ENCODE measurements at regions not wholly inside any gene's neighbourhood (a gene's known extent, or its start where the extent isn't known, plus 50 kb on each side); places are given as distances from the start of the nearest gene placed in this dataset.

DNA sequence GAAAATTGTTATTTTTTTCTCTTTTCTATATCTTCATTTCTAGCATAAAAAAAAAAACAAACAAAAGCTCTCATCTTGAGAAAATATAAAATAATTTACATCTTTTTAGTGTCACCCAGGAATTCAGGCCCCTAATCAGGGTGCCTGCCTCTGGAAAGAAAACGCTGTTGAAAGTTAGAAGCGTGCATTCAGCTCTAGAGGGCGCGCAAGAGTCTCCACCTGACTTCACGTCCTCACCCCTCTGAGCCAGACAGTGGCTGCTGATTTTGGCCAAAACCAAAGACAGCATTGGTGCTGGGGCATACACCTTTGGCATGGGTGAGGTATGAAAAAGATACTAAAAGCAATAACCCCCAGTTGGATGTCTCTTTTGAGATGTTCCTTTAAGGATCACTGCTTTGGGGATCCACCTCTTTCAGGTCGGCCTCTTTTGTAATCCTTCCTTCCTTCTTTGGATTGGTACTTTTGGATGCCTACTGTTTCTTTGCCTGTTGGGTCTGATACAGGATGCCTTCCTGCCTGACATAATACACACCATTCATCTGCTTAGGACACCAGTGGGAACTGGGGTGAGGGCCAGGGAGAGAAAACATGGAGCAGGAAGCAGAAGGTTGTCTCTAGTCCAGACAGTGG lies 77.6 kb upstream of the CHRM3 start:
- H3K4me3 ChIP-seq: no peak overlapping the region
- H3K36me3 ChIP-seq: no peaks in the 10 kb centered on the region
- no peaks in the 10 kb centered on the region for H3K9me3 ChIP-seq
- H3K27me3 ChIP-seq: no peaks in the 10 kb centered on the region
- no peaks in the 10 kb centered on the region for H3K4me1 ChIP-seq
- H3K27ac ChIP-seq: no peak overlapping the region
- no peak for DNase-seq (ENCODE audit: extremely low spot score in 2 of 2)
- no peak for TF ChIP-seq POLR2A (IDR thresholded peaks at IDR 0.05)
- no peak for TF ChIP-seq POLR2AphosphoS5 (IDR thresholded peaks at IDR 0.05; ENCODE audit: insufficient read depth in 1 of 2, low read depth in 1 of 2)
- TF ChIP-seq, protein P1, sequence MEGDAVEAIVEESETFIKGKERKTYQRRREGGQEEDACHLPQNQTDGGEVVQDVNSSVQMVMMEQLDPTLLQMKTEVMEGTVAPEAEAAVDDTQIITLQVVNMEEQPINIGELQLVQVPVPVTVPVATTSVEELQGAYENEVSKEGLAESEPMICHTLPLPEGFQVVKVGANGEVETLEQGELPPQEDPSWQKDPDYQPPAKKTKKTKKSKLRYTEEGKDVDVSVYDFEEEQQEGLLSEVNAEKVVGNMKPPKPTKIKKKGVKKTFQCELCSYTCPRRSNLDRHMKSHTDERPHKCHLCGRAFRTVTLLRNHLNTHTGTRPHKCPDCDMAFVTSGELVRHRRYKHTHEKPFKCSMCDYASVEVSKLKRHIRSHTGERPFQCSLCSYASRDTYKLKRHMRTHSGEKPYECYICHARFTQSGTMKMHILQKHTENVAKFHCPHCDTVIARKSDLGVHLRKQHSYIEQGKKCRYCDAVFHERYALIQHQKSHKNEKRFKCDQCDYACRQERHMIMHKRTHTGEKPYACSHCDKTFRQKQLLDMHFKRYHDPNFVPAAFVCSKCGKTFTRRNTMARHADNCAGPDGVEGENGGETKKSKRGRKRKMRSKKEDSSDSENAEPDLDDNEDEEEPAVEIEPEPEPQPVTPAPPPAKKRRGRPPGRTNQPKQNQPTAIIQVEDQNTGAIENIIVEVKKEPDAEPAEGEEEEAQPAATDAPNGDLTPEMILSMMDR (IDR thresholded peaks at IDR 0.05): no peak
- intact Hi-C loops (cut with DNase I): no loop called here

DNA sequence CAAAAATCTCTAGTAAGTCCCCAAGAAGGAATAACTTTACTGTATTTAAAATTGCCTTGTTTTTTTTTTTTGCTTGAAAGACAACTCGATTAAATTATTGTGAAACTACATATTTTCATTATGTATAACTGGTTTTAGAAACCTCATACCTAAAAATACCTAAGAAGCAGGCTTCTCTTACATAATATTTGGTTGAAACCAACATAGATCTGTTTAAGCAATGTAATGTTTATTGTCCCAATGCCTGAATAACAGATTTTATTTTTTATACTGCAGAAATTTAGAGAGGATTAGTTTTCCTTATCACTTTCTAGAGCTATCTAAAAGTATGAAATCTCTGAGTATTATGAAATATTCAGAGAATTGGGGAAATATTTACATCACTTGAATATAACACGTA lies 78.5 kb upstream of the CHRM3 start:
- no peak for DNase-seq (ENCODE audit: extremely low spot score in 2 of 2)
- intact Hi-C loops (cut with DNase I): no loop called here
- H3K36me3 ChIP-seq: no peaks in the 10 kb centered on the region
- no peak overlapping the region for H3K4me3 ChIP-seq
- no peak overlapping the region for H3K27ac ChIP-seq
- no peaks in the 10 kb centered on the region for H3K9me3 ChIP-seq
- H3K27me3 ChIP-seq: no peaks in the 10 kb centered on the region
- TF ChIP-seq POLR2AphosphoS5 (IDR thresholded peaks at IDR 0.05; ENCODE audit: insufficient read depth in 1 of 2, low read depth in 1 of 2): no peak
- TF ChIP-seq, protein P1 (IDR thresholded peaks at IDR 0.05): no peak
- no peak for TF ChIP-seq POLR2A (IDR thresholded peaks at IDR 0.05)
- H3K4me1 ChIP-seq: no peaks in the 10 kb centered on the region

DNA sequence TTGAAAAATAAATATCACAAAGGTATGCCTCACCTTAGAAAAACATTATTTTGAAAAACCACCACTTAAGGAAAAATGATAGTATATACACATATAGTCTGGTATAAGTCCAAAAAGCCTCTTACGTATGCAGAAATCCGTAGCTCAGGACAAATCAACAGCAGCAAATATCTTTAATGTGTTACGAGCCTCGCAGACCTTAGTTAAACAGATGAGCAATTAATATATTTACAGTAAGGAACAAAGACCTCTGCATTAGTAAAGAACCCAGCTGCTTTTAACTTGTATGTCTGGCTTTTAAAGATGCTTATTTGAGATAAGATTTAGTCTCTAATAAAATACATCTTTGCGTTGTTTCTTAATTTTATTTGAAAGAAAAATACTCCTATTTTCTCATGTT lies 79.9 kb upstream of the CHRM3 start:
- Histone ChIP-seq H3K36me3 (no peaks in the 10 kb centered on the region), H3K4me3 (no peak overlapping the region), H3K27me3 (no peaks in the 10 kb centered on the region), H3K9me3 (no peaks in the 10 kb centered on the region), H3K27ac (no peak overlapping the region), H3K4me1 (no peaks in the 10 kb centered on the region)
- DNase-seq (ENCODE audit: extremely low spot score in 2 of 2): no peak
- TF ChIP-seq POLR2A (IDR thresholded peaks at IDR 0.05) (no peak), POLR2AphosphoS5 (IDR thresholded peaks at IDR 0.05; ENCODE audit: insufficient read depth in 1 of 2, low read depth in 1 of 2) (no peak)
- TF ChIP-seq, protein P1 (IDR thresholded peaks at IDR 0.05): no peak
- intact Hi-C loops (cut with DNase I): no loop called here

DNA sequence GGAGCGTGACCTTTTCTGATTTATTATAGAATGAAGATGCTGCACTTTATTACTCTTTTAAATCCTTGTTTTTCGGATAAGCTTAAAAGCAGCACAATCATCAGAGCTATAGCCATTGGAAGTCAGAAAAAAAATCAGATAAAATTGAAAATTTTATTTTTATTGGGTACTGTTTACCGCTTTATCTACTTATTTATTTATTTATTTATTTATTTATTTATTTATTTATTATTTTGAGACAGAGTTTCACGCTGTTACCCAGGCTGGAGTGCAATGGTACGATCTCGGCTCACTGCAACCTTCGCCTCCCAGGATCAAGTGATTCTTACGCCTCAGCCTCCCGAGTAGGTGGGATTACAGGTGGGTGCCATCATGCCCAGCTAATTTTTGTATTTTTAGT lies 83.1 kb upstream of the CHRM3 start:
- no peaks in the 10 kb centered on the region for H3K9me3 ChIP-seq
- no peaks in the 10 kb centered on the region for H3K36me3 ChIP-seq
- no peak overlapping the region for H3K4me3 ChIP-seq
- TF ChIP-seq POLR2AphosphoS5 (IDR thresholded peaks at IDR 0.05; ENCODE audit: insufficient read depth in 1 of 2, low read depth in 1 of 2) (no peak), POLR2A (IDR thresholded peaks at IDR 0.05) (no peak)
- TF ChIP-seq, protein P1 (IDR thresholded peaks at IDR 0.05): no peak
- intact Hi-C loops (cut with DNase I): no loop called here
- H3K27ac ChIP-seq: no peak overlapping the region
- DNase-seq (ENCODE audit: extremely low spot score in 2 of 2): no peak
- no peaks in the 10 kb centered on the region for H3K4me1 ChIP-seq
- H3K27me3 ChIP-seq: no peaks in the 10 kb centered on the region

DNA sequence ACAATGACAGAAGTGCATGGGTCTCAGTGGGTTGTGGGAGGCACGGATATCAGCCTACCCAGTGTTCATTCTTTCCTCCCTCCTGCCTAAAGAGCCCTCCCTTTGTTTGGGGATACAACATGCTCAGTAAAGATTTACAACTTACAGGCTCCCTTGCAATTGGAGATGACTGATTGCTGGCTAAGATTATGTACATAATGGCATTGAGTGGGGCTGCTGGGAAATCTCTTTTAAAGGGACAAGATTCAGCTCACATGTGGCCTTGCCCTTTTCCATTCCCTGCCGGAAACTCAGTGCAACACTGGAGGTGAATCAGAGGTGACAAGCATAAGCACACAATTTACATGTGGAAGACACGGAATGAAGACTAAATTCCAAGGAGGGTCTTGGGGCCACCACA lies 83.7 kb upstream of the CHRM3 start:
- Histone ChIP-seq H3K36me3 (no peaks in the 10 kb centered on the region), H3K27ac (no peak overlapping the region), H3K9me3 (no peaks in the 10 kb centered on the region), H3K4me1 (no peaks in the 10 kb centered on the region), H3K27me3 (no peaks in the 10 kb centered on the region), H3K4me3 (no peak overlapping the region)
- TF ChIP-seq, protein P1 (IDR thresholded peaks at IDR 0.05): no peak
- TF ChIP-seq POLR2AphosphoS5 (IDR thresholded peaks at IDR 0.05; ENCODE audit: insufficient read depth in 1 of 2, low read depth in 1 of 2): no peak
- TF ChIP-seq POLR2A (IDR thresholded peaks at IDR 0.05): no peak
- no peak for DNase-seq (ENCODE audit: extremely low spot score in 2 of 2)
- intact Hi-C loops (cut with DNase I): no loop called here

Measured in vagina (tissue), 2 donors.